ENCODE measurements at regions not wholly inside any gene's neighbourhood (a gene's known extent, or its start where the extent isn't known, plus 50 kb on each side); places are given as distances from the start of the nearest gene placed in this dataset.

GRCh38 chr3:148234536-148234935, 463.2 kb upstream of the AGTR1 start:
- DNase-seq = no peak
- no peaks in the 10 kb centered on the region for H3K4me1 Mint-ChIP-seq
- H3K27me3 Mint-ChIP-seq = no peaks in the 10 kb centered on the region
- no peak overlapping the region for H3K27ac Mint-ChIP-seq
- H3K4me3 Mint-ChIP-seq = no peak overlapping the region
- no peaks in the 10 kb centered on the region for H3K36me3 Mint-ChIP-seq
- ATAC-seq (ENCODE audit: low read depth) = no peak
- H3K9me3 Mint-ChIP-seq = peaks cover 1% of the 10 kb centered on the region
- POLR2A ChIA-PET = no interaction called here

- no peaks in the 10 kb centered on the region for H3K36me3 Mint-ChIP-seq
- H3K27me3 Mint-ChIP-seq = no peaks in the 10 kb centered on the region
- no peak overlapping the region for H3K4me3 Mint-ChIP-seq
- no peak for DNase-seq
- H3K9me3 Mint-ChIP-seq = peaks cover 1% of the 10 kb centered on the region
- ATAC-seq (ENCODE audit: low read depth) = no peak
- H3K4me1 Mint-ChIP-seq = no peaks in the 10 kb centered on the region
- no peak overlapping the region for H3K27ac Mint-ChIP-seq
- POLR2A ChIA-PET = no interaction called here
These were observed 462.1 kb upstream of the AGTR1 start for GRCh38 chr3:148235566-148235965.

DNA sequence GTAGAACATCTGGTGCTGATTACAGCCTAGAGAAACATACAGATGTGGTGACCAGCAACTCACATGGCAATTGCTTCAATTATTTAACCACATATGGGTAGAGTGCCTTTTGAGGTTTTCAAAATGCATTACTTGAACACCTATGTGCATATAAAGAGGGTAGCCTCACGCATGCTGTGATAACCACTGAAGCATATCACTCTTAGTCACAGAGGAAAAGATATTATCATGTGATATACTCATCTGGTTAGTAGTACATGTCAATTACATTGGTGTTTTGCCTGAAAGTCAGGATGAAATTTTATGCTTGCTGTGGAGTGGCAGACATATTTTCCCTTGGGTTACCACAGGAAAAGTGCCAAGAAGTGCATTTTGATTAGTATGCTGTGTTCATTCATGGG, 459.3 kb upstream of the AGTR1 start:
- no peak for DNase-seq
- Mint-ChIP-seq H3K27me3 (no peaks in the 10 kb centered on the region), H3K4me1 (no peaks in the 10 kb centered on the region), H3K9me3 (no peaks in the 10 kb centered on the region), H3K27ac (no peak overlapping the region), H3K4me3 (no peak overlapping the region), H3K36me3 (no peaks in the 10 kb centered on the region)
- POLR2A ChIA-PET = no interaction called here
- ATAC-seq (ENCODE audit: low read depth) = no peak

DNA sequence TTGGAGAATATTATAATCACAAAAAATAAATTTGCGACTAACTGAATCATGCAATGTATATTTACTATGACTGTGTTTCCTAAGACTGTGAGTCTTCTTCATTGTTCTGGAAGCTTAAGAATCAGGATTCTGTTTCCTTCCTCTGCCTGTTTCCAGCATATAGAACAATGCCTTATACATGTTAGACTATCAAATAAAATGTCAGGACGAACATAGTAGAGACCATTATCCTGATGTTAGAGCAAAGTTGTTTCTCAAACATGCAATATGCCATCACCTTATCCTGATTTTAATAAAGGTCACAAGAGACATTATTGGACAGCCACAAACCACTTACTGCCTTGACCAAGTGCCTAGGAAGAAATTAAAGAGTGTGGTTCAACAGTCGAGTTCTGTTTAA, 457.4 kb upstream of the AGTR1 start:
- no peak overlapping the region for H3K4me3 Mint-ChIP-seq
- POLR2A ChIA-PET = no interaction called here
- ATAC-seq (ENCODE audit: low read depth) (no peak), DNase-seq (no peak)
- H3K4me1 Mint-ChIP-seq = no peaks in the 10 kb centered on the region
- no peaks in the 10 kb centered on the region for H3K36me3 Mint-ChIP-seq
- H3K27ac Mint-ChIP-seq = no peak overlapping the region
- no peaks in the 10 kb centered on the region for H3K27me3 Mint-ChIP-seq
- no peaks in the 10 kb centered on the region for H3K9me3 Mint-ChIP-seq

GRCh38 chr3:148243609-148244008, 454.1 kb upstream of the AGTR1 start:
- Mint-ChIP-seq H3K4me1 (no peaks in the 10 kb centered on the region), H3K9me3 (peaks cover 3% of the 10 kb centered on the region), H3K27me3 (no peaks in the 10 kb centered on the region), H3K27ac (no peak overlapping the region), H3K4me3 (no peak overlapping the region), H3K36me3 (no peaks in the 10 kb centered on the region)
- POLR2A ChIA-PET = no interaction called here
- ATAC-seq (ENCODE audit: low read depth) (no peak), DNase-seq (no peak)

GRCh38 chr3:148246291-148246923, 451.3 kb upstream of the AGTR1 start:
- DNase-seq = no peak
- POLR2A ChIA-PET = no interaction called here

GRCh38 chr3:148253713-148254112, 444.0 kb upstream of the AGTR1 start:
- DNase-seq (no peak), ATAC-seq (ENCODE audit: low read depth) (no peak)
- H3K36me3 Mint-ChIP-seq = no peaks in the 10 kb centered on the region
- POLR2A ChIA-PET = no interaction called here
- H3K27ac Mint-ChIP-seq = no peak overlapping the region
- H3K4me3 Mint-ChIP-seq = no peak overlapping the region
- H3K27me3 Mint-ChIP-seq = peaks cover 2% of the 10 kb centered on the region
- no peaks in the 10 kb centered on the region for H3K4me1 Mint-ChIP-seq
- H3K9me3 Mint-ChIP-seq = peaks cover 3% of the 10 kb centered on the region

More at GRCh38 chr3:148246291-148246923, 451.3 kb upstream of the AGTR1 start:
- no peaks in the 10 kb centered on the region for H3K27me3 Mint-ChIP-seq
- H3K27ac Mint-ChIP-seq = no peak overlapping the region
- no peaks in the 10 kb centered on the region for H3K36me3 Mint-ChIP-seq
- ATAC-seq (ENCODE audit: low read depth) = no peak
- H3K9me3 Mint-ChIP-seq = peaks cover 3% of the 10 kb centered on the region
- H3K4me3 Mint-ChIP-seq = no peak overlapping the region
- H3K4me1 Mint-ChIP-seq = no peaks in the 10 kb centered on the region

DNA sequence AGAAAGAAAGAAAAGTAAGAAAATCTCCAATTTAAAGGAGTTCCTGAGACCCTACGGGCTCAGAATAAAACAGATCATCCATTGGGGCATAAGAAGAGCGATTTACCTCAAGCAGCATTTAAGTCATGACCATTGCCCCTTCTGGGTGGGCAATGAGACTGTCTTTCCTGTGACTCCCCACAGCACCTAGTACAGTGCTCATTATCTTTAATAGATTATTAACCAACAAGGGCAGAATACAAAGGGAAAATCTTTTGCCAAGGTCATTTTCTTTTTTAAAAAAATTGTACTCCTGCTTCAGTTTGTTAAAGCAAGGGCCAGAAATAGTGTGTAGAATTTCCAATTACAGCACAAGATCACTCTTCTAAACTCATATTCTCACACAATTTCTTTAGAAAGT, 443.3 kb upstream of the AGTR1 start:
- POLR2A ChIA-PET = no interaction called here
- H3K9me3 Mint-ChIP-seq = peaks cover 5% of the 10 kb centered on the region
- no peak for DNase-seq
- peaks cover 2% of the 10 kb centered on the region for H3K27me3 Mint-ChIP-seq
- no peaks in the 10 kb centered on the region for H3K4me1 Mint-ChIP-seq
- no peak overlapping the region for H3K27ac Mint-ChIP-seq
- no peaks in the 10 kb centered on the region for H3K36me3 Mint-ChIP-seq
- H3K4me3 Mint-ChIP-seq = no peak overlapping the region
- no peak for ATAC-seq (ENCODE audit: low read depth)

DNA sequence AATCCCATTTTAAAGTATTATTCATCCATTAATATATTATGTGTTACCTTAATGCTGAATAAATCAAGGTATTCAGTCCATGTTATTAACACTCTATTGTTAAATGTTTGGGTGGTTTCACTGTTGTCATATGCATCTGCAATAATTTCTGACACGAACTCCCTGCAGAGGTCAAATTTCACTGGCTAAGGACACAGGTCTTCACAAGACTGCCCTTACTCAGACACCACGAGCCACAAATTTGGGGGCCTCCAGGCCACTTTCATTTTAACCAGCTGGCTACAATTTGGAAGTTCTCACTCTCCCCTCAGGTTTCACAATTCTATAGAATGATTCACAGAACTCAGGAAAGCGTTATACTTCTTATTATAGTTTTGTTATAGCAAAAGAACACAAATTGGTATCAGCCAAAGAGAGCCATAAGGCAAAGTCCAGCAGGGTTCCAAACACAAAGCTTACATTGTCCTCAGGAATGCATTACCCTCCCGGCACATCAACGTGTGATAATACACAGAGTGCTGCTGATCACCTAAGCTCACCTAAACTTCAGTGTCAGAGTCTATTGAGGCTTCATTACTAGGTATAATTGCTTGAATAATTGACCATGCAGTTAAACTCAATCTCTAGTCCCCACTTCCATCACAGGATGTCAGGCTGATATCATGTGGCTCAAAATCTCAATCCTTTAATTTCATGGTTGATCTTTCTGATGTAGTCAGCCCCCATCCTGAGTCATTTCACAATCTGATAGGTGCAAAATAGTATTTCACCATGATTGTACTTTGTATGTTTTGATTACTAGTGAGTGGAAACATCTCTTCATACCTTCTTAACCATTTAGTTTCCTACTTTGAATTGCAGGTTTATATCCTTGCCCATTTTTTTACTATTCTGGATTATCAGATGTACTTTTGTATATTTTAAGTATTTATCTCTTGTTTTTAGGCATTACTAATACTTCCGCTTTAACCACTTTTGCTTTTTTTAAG, 441.4 kb upstream of the AGTR1 start:
- POLR2A ChIA-PET = no interaction called here
- no peak overlapping the region for H3K4me3 Mint-ChIP-seq
- no peak overlapping the region for H3K27ac Mint-ChIP-seq
- peaks cover 2% of the 10 kb centered on the region for H3K27me3 Mint-ChIP-seq
- DNase-seq (no peak), ATAC-seq (ENCODE audit: low read depth) (no peak)
- H3K9me3 Mint-ChIP-seq = peaks cover 5% of the 10 kb centered on the region
- H3K36me3 Mint-ChIP-seq = no peaks in the 10 kb centered on the region
- no peaks in the 10 kb centered on the region for H3K4me1 Mint-ChIP-seq

DNA sequence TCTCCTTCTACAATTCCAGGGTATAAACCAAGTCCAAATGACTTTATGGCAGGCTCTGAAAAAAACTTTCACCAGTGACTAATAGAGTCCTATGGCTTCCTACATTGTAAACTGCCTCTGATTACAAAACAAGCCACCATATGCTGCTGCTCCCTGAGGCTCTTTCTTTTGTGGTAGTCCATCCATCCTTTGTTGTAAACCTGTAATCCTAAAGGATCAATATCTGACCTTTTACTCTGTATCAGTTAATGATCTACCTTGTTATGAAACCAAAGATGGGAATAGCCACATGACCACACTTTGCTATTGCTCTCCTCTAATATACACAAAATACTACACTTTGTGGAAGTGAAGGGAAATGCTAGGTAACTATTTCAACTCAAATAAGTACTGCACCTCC, 434.7 kb upstream of the AGTR1 start:
- DNase-seq = no peak
- peaks cover 3% of the 10 kb centered on the region for H3K9me3 Mint-ChIP-seq
- no peak overlapping the region for H3K27ac Mint-ChIP-seq
- ATAC-seq (ENCODE audit: low read depth) = no peak
- H3K36me3 Mint-ChIP-seq = no peaks in the 10 kb centered on the region
- POLR2A ChIA-PET = no interaction called here
- H3K27me3 Mint-ChIP-seq = no peaks in the 10 kb centered on the region
- H3K4me1 Mint-ChIP-seq = no peaks in the 10 kb centered on the region
- H3K4me3 Mint-ChIP-seq = no peak overlapping the region

GRCh38 chr3:148265841-148266240, 431.9 kb upstream of the AGTR1 start:
- Mint-ChIP-seq H3K36me3 (no peaks in the 10 kb centered on the region), H3K9me3 (peaks cover 1% of the 10 kb centered on the region), H3K4me3 (no peak overlapping the region), H3K27ac (no peak overlapping the region), H3K27me3 (no peaks in the 10 kb centered on the region), H3K4me1 (no peaks in the 10 kb centered on the region)
- POLR2A ChIA-PET = no interaction called here
- DNase-seq = no peak
- ATAC-seq (ENCODE audit: low read depth) = no peak

GRCh38 chr3:148266341-148266740, 431.4 kb upstream of the AGTR1 start:
- H3K27me3 Mint-ChIP-seq = no peaks in the 10 kb centered on the region
- POLR2A ChIA-PET = no interaction called here
- no peak overlapping the region for H3K27ac Mint-ChIP-seq
- H3K4me1 Mint-ChIP-seq = no peaks in the 10 kb centered on the region
- no peak overlapping the region for H3K4me3 Mint-ChIP-seq
- no peak for ATAC-seq (ENCODE audit: low read depth)
- H3K36me3 Mint-ChIP-seq = no peaks in the 10 kb centered on the region
- DNase-seq = no peak
- peaks cover 1% of the 10 kb centered on the region for H3K9me3 Mint-ChIP-seq

- Mint-ChIP-seq H3K27me3 (no peaks in the 10 kb centered on the region), H3K4me1 (no peaks in the 10 kb centered on the region), H3K4me3 (no peak overlapping the region), H3K27ac (no peak overlapping the region), H3K36me3 (no peaks in the 10 kb centered on the region), H3K9me3 (peaks cover 1% of the 10 kb centered on the region)
- DNase-seq = no peak
- POLR2A ChIA-PET = no interaction called here
- no peak for ATAC-seq (ENCODE audit: low read depth)
These were observed 427.9 kb upstream of the AGTR1 start for GRCh38 chr3:148269816-148270215.

DNA sequence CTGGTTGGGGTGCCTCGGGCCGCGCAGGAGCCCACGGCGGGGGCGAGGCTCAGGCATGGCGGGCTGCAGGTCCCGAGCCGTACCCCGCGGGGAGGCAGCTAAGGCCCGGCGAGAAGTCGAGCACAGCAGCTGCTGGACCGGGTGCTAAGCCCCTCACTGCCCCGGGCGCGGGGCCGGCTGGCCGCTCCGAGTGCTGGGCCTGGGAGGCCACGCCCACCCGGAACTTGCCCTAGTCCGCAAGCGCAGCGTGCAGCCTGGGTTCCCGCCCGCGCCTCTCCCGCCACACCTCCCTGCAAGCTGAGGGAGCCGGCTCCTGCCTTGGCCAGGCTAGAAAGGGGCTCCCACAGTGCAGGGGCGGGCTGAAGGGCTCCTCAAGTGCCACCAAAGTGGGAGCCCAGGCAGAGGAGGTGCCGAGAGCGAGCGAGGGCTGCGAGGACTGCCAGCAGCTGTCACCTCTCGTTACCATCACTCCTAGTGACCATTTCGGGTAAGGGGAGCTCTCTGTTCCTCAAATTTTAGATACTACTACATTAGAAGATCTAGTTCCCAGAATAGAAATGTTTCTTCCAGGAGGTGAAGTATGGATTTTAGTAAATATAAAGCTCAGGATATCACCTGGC, 417.0 kb upstream of the AGTR1 start:
- Mint-ChIP-seq H3K4me3 (no peak overlapping the region), H3K27ac (no peak overlapping the region), H3K4me1 (no peaks in the 10 kb centered on the region), H3K36me3 (no peaks in the 10 kb centered on the region), H3K27me3 (no peaks in the 10 kb centered on the region), H3K9me3 (peaks cover 1% of the 10 kb centered on the region)
- POLR2A ChIA-PET = no interaction called here
- DNase-seq (no peak), ATAC-seq (ENCODE audit: low read depth) (no peak)

Data from activated naive CD8-positive, alpha-beta T cell treated with anti-CD3 and anti-CD28 coated beads, Interleukin-2, amount 10 ng/mL, durations not matched to agents 7 days and 5 days (primary cell).